Kidney tubule cell (primary cell): ENCODE measurements at regions not wholly inside any gene's neighbourhood (a gene's known extent, or its start where the extent isn't known, plus 50 kb on each side); places are given as distances from the start of the nearest gene placed in this dataset.
"Not testable (repeated sequence)": the region's sequence is repeated elsewhere in the genome, so short reads cannot be mapped to it uniquely, and the experiment has no call there.

ENCODE experiments used
- DNase-seq: peaks from one replicate; pipeline ENCODE4 v3.0.0-alpha.2; 2018; ENCODE audit warnings: low spot score

- not testable (repeated sequence) for DNase-seq
Observed at GRCh38 chr19:20292520-20292919, 125.5 kb downstream of the ZNF486 start.

- DNase-seq, result peak; percentile 52
Observed at GRCh38 chr19:20289186-20289585, 122.2 kb downstream of the ZNF486 start.

- no peak for DNase-seq
Observed at GRCh38 chr19:20287070-20287469, 120.1 kb downstream of the ZNF486 start.

- DNase-seq, result not testable (repeated sequence)
Observed at GRCh38 chr19:20285876-20286275, 118.9 kb downstream of the ZNF486 start.

GRCh38 chr19:20279516-20279915 lies 112.5 kb downstream of the ZNF486 start:
- DNase-seq, result no peak

GRCh38 chr19:20278342-20278741 lies 111.3 kb downstream of the ZNF486 start:
- no peak for DNase-seq

GRCh38 chr19:20276732-20277082 lies 109.7 kb downstream of the ZNF486 start:
- DNase-seq, result peak; percentile 35

- DNase-seq, result no peak
Observed at GRCh38 chr19:20276011-20276731, 109.2 kb downstream of the ZNF486 start.

GRCh38 chr19:20273951-20274570 lies 107.0 kb downstream of the ZNF486 start:
- no peak for DNase-seq

GRCh38 chr19:20273376-20273775 lies 106.4 kb downstream of the ZNF486 start:
- DNase-seq, result no peak

GRCh38 chr19:20272627-20273010 lies 105.6 kb downstream of the ZNF486 start:
- DNase-seq, result not testable (repeated sequence)

- DNase-seq, result not testable (repeated sequence)
Observed at GRCh38 chr19:20271927-20272626, 105.1 kb downstream of the ZNF486 start.

- DNase-seq, result no peak
Observed at GRCh38 chr19:20271215-20271926, 104.4 kb downstream of the ZNF486 start.

- no peak for DNase-seq
Observed at GRCh38 chr19:20269461-20269860, 102.4 kb downstream of the ZNF486 start.

- DNase-seq, result not testable (repeated sequence)
Observed at GRCh38 chr19:20261513-20261912, 94.5 kb downstream of the ZNF486 start.

- not testable (repeated sequence) for DNase-seq
Observed at GRCh38 chr19:20260738-20261137, 93.7 kb downstream of the ZNF486 start.

- DNase-seq, result no peak
Observed at GRCh38 chr19:20259615-20260014, 92.6 kb downstream of the ZNF486 start.

GRCh38 chr19:20256606-20257005 lies 89.6 kb downstream of the ZNF486 start:
- DNase-seq, result no peak

- peak; percentile 40 for DNase-seq
Observed at GRCh38 chr19:20254121-20254520, 87.1 kb downstream of the ZNF486 start.

- no peak for DNase-seq
Observed at GRCh38 chr19:20252613-20253012, 85.6 kb downstream of the ZNF486 start.

- DNase-seq, result no peak
Observed at GRCh38 chr19:20250627-20251026, 83.6 kb downstream of the ZNF486 start.

- no peak for DNase-seq
Observed at GRCh38 chr19:20250121-20250520, 83.1 kb downstream of the ZNF486 start.
